Mesenchymal stem cell (in vitro differentiated cells and primary cell): ENCODE measurements at regions not wholly inside any gene's neighbourhood (a gene's known extent, or its start where the extent isn't known, plus 50 kb on each side); places are given as distances from the start of the nearest gene placed in this dataset.

Experiments used
- DNase-seq: peaks from one replicate; pipeline ENCODE4 v3.0.0-alpha.2; 2013
- H2AFZ ChIP-seq: one replicate; pipeline ENCODE4 v1.6.1; 2013; ENCODE audit warnings: low read depth, mild to moderate bottlenecking, control low read depth, inconsistent platforms, low read length, moderate library complexity
- H2AK5ac ChIP-seq: 2 replicates; pipeline ENCODE4 v1.6.1; 2013; ENCODE audit warnings: low read length, moderate library complexity, mild to moderate bottlenecking, inconsistent platforms; ENCODE audit not compliant: severe bottlenecking
- H2BK120ac ChIP-seq: one replicate; pipeline ENCODE4 v1.6.1; 2013; ENCODE audit warnings: low read depth, mild to moderate bottlenecking, inconsistent platforms, low read length, moderate library complexity
- H2BK12ac ChIP-seq, 2 experiments: one replicate each; pipeline ENCODE4 v1.6.1; 2013; ENCODE audit warnings: inconsistent platforms in 2 of 2, low read length in 2 of 2, mild to moderate bottlenecking in 2 of 2, moderate library complexity in 2 of 2, control low read depth in 1 of 2
- H2BK15ac ChIP-seq: one replicate; pipeline ENCODE4 v1.6.1; 2013; ENCODE audit warnings: mild to moderate bottlenecking, low read depth, inconsistent platforms; ENCODE audit not compliant: poor library complexity, severe bottlenecking
- H2BK5ac ChIP-seq: 2 replicates; pipeline ENCODE4 v1.6.1; 2013; ENCODE audit warnings: low read depth, mild to moderate bottlenecking, low read length, control low read depth, inconsistent platforms; ENCODE audit not compliant: poor library complexity, severe bottlenecking
- H3K14ac ChIP-seq, 2 experiments: one replicate each; pipeline ENCODE4 v1.6.1; 2013; ENCODE audit warnings: inconsistent platforms in 2 of 2, low read length in 2 of 2, control low read depth in 1 of 2, mild to moderate bottlenecking in 1 of 2, moderate library complexity in 1 of 2
- H3K18ac ChIP-seq, 2 experiments: one replicate each; pipeline ENCODE4 v1.6.1; 2013; ENCODE audit warnings: inconsistent platforms in 2 of 2, low read length in 2 of 2, control low read depth in 1 of 2, low read depth in 1 of 2, mild to moderate bottlenecking in 1 of 2
- H3K23ac ChIP-seq, 2 experiments: one replicate each; pipeline ENCODE4 v1.6.1; 2013; ENCODE audit warnings: inconsistent platforms in 2 of 2, low read length in 2 of 2, mild to moderate bottlenecking in 2 of 2, moderate library complexity in 2 of 2, control low read depth in 1 of 2
- H3K27ac ChIP-seq: 2 replicates; pipeline ENCODE4 v1.5.1; 2013; ENCODE audit warnings: mild to moderate bottlenecking, moderate library complexity, low read length, control low read depth, inconsistent platforms; ENCODE audit not compliant: poor library complexity, severe bottlenecking
- H3K27me3 ChIP-seq, 2 experiments: 2 replicates each; pipeline versions ENCODE4 v1.6.1 to v1.7.0; 2013; ENCODE audit warnings: low read length in 2 of 2, mild to moderate bottlenecking in 2 of 2, moderate library complexity in 2 of 2, control low read depth in 1 of 2, inconsistent platforms in 1 of 2; ENCODE audit not compliant: control insufficient read depth in 1 of 2, insufficient read depth in 1 of 2
- H3K36me3 ChIP-seq, 2 experiments: 2 replicates each; pipeline versions ENCODE4 v1.6.1 to v1.7.0; 2013; ENCODE audit warnings: low read length in 2 of 2, control low read depth in 1 of 2, inconsistent platforms in 1 of 2, low read depth in 1 of 2, mild to moderate bottlenecking in 1 of 2; ENCODE audit not compliant: insufficient read depth in 2 of 2, control insufficient read depth in 1 of 2
- H3K4ac ChIP-seq, 2 experiments: one replicate each; pipeline ENCODE4 v1.6.1; 2013; ENCODE audit warnings: inconsistent platforms in 2 of 2, low read length in 2 of 2, mild to moderate bottlenecking in 2 of 2, moderate library complexity in 2 of 2, control low read depth in 1 of 2, low read depth in 1 of 2
- H3K4me1 ChIP-seq: 2 replicates; pipeline ENCODE4 v1.6.1; 2013; ENCODE audit warnings: low read depth, low read length, control low read depth; ENCODE audit not compliant: control insufficient read depth, insufficient read depth
- H3K4me2 ChIP-seq: 2 replicates; pipeline ENCODE4 v1.6.1; 2013; ENCODE audit warnings: low read length, mild to moderate bottlenecking, inconsistent platforms; ENCODE audit not compliant: poor library complexity, severe bottlenecking
- H3K4me3 ChIP-seq, 2 experiments: 2 replicates each; pipeline versions ENCODE4 v1.5.1 to v1.7.0; 2013; ENCODE audit warnings: low read length in 2 of 2, mild to moderate bottlenecking in 2 of 2, control low read depth in 1 of 2, low read depth in 1 of 2; ENCODE audit not compliant: insufficient read depth in 1 of 2
- H3K79me1 ChIP-seq: replicated peaks from 2 replicates; pipeline ENCODE4 v1.6.1; 2013; ENCODE audit warnings: mild to moderate bottlenecking, control low read depth, low read length, inconsistent platforms; ENCODE audit not compliant: poor library complexity, severe bottlenecking
- H3K9ac ChIP-seq: 2 replicates; pipeline ENCODE4 v1.7.0; 2013; ENCODE audit warnings: mild to moderate bottlenecking, low read length, moderate library complexity
- H3K9me3 ChIP-seq: 2 replicates; pipeline ENCODE4 v1.7.0; 2013; ENCODE audit warnings: mild to moderate bottlenecking, low read length; ENCODE audit not compliant: control insufficient read depth
- H4K8ac ChIP-seq: one replicate; pipeline ENCODE4 v1.6.1; 2013; ENCODE audit warnings: inconsistent platforms, mild to moderate bottlenecking, low read length, moderate library complexity
- H4K91ac ChIP-seq: one replicate; pipeline ENCODE4 v1.6.1; 2013; ENCODE audit warnings: mild to moderate bottlenecking, low read length, inconsistent platforms
- whole genome bisulfite sequencing: methylation state at CpG from one replicate; pipeline ENCODE4 v1.1.7; 2013; ENCODE audit warnings: mixed read lengths; 5-methylcytosine and 5-hydroxymethylcytosine counted together

GRCh38 chrX:42443267-42443666 lies 334.7 kb downstream of the PPP1R2C start:
- Histone ChIP-seq H3K4me2 (no peak overlapping the region), H2AK5ac (no peak overlapping the region), H2BK120ac (no peak overlapping the region), H3K4me1 (no peaks in the 10 kb centered on the region), H3K14ac (no peak overlapping the region), H3K4ac (no peak overlapping the region), H3K27me3 (no peaks in the 10 kb centered on the region), H4K91ac (no peak overlapping the region), H2BK5ac (no peak overlapping the region), H3K18ac (no peak overlapping the region), H3K79me1 (no peaks in the 10 kb centered on the region), H3K9ac (no peak overlapping the region), H2BK15ac (no peak overlapping the region), H4K8ac (no peak overlapping the region), H2AFZ (no peak overlapping the region), H3K36me3 (no peaks in the 10 kb centered on the region), H3K9me3 (no peaks in the 10 kb centered on the region), H3K23ac (no peak overlapping the region), H3K27ac (no peak overlapping the region), H3K4me3 (no peak overlapping the region), H2BK12ac (no peak overlapping the region)
- 58% methylated on average over 1 of the region's 1 CpG for WGBS
- DNase-seq = no peak

DNA sequence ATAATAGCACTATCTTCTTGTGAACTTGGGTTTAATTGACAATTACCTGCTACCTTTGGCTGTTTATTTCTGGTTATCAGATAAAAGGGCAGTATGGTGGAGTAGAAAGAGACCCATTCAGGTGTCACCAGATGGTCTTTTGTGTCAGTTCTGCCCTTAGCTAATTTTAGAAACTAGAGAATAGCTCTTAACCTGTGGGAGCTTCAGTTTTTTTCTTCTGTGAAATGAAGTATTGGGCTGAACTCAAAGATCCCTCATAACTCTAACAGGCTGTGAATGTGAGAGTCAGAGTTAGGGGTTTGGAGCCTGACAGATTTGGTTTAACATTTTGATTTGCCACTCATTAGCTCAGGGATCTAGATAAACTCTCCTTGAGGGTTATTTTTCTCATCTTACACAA lies 335.2 kb downstream of the PPP1R2C start:
- Histone ChIP-seq H3K27me3 (no peaks in the 10 kb centered on the region), H2BK15ac (no peak overlapping the region), H3K79me1 (no peaks in the 10 kb centered on the region), H2BK5ac (no peak overlapping the region), H3K9me3 (no peaks in the 10 kb centered on the region), H3K27ac (no peak overlapping the region), H2AFZ (no peak overlapping the region), H3K4ac (no peak overlapping the region), H4K91ac (no peak overlapping the region), H2BK120ac (no peak overlapping the region), H3K23ac (no peak overlapping the region), H3K4me3 (no peak overlapping the region), H3K9ac (no peak overlapping the region), H3K14ac (no peak overlapping the region), H3K4me1 (no peaks in the 10 kb centered on the region), H2BK12ac (no peak overlapping the region), H2AK5ac (no peak overlapping the region), H3K4me2 (no peak overlapping the region), H3K18ac (no peak overlapping the region), H3K36me3 (no peaks in the 10 kb centered on the region), H4K8ac (no peak overlapping the region)
- DNase-seq = no peak

DNA sequence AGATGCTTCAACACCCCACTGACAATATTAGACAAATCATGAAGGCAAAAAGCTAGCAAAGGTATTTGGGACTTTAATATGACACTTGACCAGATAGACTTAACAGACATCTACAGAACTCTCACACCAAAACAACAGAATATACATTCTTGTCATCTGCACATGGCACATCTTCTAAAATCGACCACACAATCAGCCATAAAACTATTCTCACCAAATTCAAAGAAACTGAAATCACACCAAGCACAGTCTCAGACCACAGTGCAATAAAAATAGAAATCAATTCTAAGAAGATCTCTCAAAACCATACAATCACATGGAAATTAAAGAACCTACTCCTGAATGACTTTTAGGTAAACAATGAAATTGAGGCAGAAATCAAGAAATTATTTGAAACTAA lies 340.8 kb downstream of the PPP1R2C start:
- Histone ChIP-seq H4K8ac (no peak overlapping the region), H3K18ac (no peak overlapping the region), H2AK5ac (no peak overlapping the region), H3K9me3 (no peaks in the 10 kb centered on the region), H3K9ac (no peak overlapping the region), H3K4me1 (no peaks in the 10 kb centered on the region), H3K4ac (no peak overlapping the region), H2BK15ac (no peak overlapping the region), H3K36me3 (no peaks in the 10 kb centered on the region), H2AFZ (no peak overlapping the region), H3K27ac (no peak overlapping the region), H3K14ac (no peak overlapping the region), H3K27me3 (peaks cover 0 to 3% of the 10 kb centered on the region in 2 experiments), H2BK5ac (no peak overlapping the region), H3K4me3 (no peak overlapping the region), H3K23ac (no peak overlapping the region), H2BK120ac (no peak overlapping the region), H3K4me2 (no peak overlapping the region), H4K91ac (no peak overlapping the region), H3K79me1 (no peaks in the 10 kb centered on the region), H2BK12ac (no peak overlapping the region)
- DNase-seq = no peak
- WGBS = 58% methylated on average over 1 of the region's 1 CpG

GRCh38 chrX:42434458-42435166 lies 343.4 kb downstream of the PPP1R2C start:
- H2BK12ac ChIP-seq = no peak overlapping the region
- H3K9ac ChIP-seq = no peak overlapping the region
- H3K14ac ChIP-seq = no peak overlapping the region
- H3K4ac ChIP-seq = no peak overlapping the region
- no peak overlapping the region for H2BK5ac ChIP-seq
- H3K4me3 ChIP-seq = no peak overlapping the region
- H3K4me2 ChIP-seq = no peak overlapping the region
- peaks cover 0 to 3% of the 10 kb centered on the region in 2 experiments for H3K27me3 ChIP-seq
- no peaks in the 10 kb centered on the region for H3K36me3 ChIP-seq
- no peak for DNase-seq
- H2BK120ac ChIP-seq = no peak overlapping the region
- H3K79me1 ChIP-seq = no peaks in the 10 kb centered on the region
- H3K27ac ChIP-seq = no peak overlapping the region
- H4K91ac ChIP-seq = no peak overlapping the region
- H3K4me1 ChIP-seq = no peaks in the 10 kb centered on the region
- no peak overlapping the region for H4K8ac ChIP-seq
- WGBS = 87% methylated on average over 4 of the region's 4 CpGs
- no peak overlapping the region for H2AFZ ChIP-seq
- no peak overlapping the region for H3K23ac ChIP-seq
- H3K18ac ChIP-seq = no peak overlapping the region
- H2AK5ac ChIP-seq = no peak overlapping the region
- H2BK15ac ChIP-seq = no peak overlapping the region
- H3K9me3 ChIP-seq = no peaks in the 10 kb centered on the region
